GM12892 (cell line): ENCODE measurements at regions not wholly inside any gene's neighbourhood (a gene's known extent, or its start where the extent isn't known, plus 50 kb on each side); places are given as distances from the start of the nearest gene placed in this dataset.

Experiments used
- POLR2A ChIP-seq: IDR thresholded peaks from 2 replicates; pipeline ENCODE4 v1.6.1; 2011; ENCODE audit warnings: low read depth, low read length, control low read depth
- POLR2AphosphoS5 ChIP-seq: IDR thresholded peaks from 2 replicates; pipeline ENCODE4 v1.6.1; 2011; ENCODE audit warnings: low read depth, low read length, control low read depth
- TAF1 ChIP-seq: IDR thresholded peaks from 2 replicates; pipeline ENCODE4 v1.6.1; 2011; ENCODE audit warnings: low read depth, mild to moderate bottlenecking, control low read depth, low read length, borderline replicate concordance

DNA sequence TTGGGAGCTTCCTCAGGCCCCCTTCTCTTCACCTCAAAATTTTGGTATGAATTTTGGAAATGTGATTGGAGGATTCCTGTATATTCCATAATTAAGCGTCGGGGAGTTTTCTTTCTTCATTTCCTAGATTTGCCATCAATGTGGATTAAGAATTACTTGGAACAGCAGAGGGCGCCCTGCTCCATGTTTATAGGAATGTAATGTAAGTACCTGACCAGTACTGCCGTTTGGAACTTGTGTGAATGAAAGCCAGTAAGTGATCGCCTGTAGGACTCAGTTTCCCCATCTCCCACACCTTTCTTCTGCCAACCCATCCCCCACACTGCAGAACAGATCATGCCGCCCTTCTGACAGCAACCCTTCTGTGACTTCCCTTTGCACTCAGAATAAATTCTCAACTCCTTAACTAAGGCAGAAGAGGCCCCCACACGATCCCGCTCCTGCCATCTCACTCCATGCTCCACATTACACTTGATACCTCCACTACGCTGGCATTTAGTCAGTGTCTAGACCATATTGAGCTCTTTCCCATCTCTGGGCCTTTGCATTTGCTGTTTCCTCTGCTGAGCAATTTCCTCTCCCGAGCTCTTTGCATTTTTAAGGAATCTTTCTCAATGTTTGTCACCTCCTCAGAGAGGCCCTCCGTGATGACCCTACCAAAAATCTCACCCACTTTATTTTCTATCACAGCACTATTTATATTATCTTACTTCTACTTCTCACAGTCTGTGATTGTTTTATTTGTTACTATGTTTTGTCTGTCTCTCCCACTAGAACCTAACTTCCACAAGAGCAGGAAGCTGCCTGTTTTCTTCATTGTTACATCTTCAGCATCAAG is 79.5 kb upstream of the HTR4 start:
- no peak for TF ChIP-seq POLR2AphosphoS5
- TF ChIP-seq POLR2A: no peak
- TF ChIP-seq TAF1: no peak
